GM18868 (cell line): ENCODE measurements at regions not wholly inside any gene's neighbourhood (a gene's known extent, or its start where the extent isn't known, plus 50 kb on each side); places are given as distances from the start of the nearest gene placed in this dataset.

ENCODE experiments used
- ATAC-seq: cut with Tn5 transposase; IDR thresholded peaks from one replicate; pipeline ENCODE4 v1.9.1; 2021; ENCODE audit warnings: mild to moderate bottlenecking, moderate library complexity; ENCODE audit not compliant: unreplicated experiment

GRCh38 chr6:133818320-133818719 lies 70.6 kb upstream of the TCF21 start:
- ATAC-seq: no peak

- ATAC-seq: no peak
These were observed 68.7 kb upstream of the TCF21 start for GRCh38 chr6:133820208-133820607.

GRCh38 chr6:133827766-133828165 lies 61.1 kb upstream of the TCF21 start:
- ATAC-seq: no peak

- ATAC-seq: no peak
These were observed 55.0 kb upstream of the TCF21 start for GRCh38 chr6:133833949-133834359.

GRCh38 chr6:133834472-133835170 lies 54.3 kb upstream of the TCF21 start:
- ATAC-seq: no peak

GRCh38 chr6:133835901-133836300 lies 53.0 kb upstream of the TCF21 start:
- no peak for ATAC-seq

GRCh38 chr6:133837801-133838349 lies 51.0 kb upstream of the TCF21 start:
- peak; percentile 95 for ATAC-seq
